ENCODE measurements at regions not wholly inside any gene's neighbourhood (a gene's known extent, or its start where the extent isn't known, plus 50 kb on each side); places are given as distances from the start of the nearest gene placed in this dataset.

GRCh38 chr2:15826273-15826717 is 114.1 kb upstream of the MYCN start:
- TF ChIP-seq CTCF (IDR thresholded peaks at IDR 0.05) (no peak), POLR2A (IDR thresholded peaks at IDR 0.05) (no peak)

All from body of pancreas (tissue), 4 donors.